ENCODE measurements at regions not wholly inside any gene's neighbourhood (a gene's known extent, or its start where the extent isn't known, plus 50 kb on each side); places are given as distances from the start of the nearest gene placed in this dataset.

GRCh38 chr21:28193189-28193588 is 799.5 kb downstream of the LTN1 start:
- Mint-ChIP-seq H3K27ac (no peak overlapping the region), H3K27me3 (ENCODE audit: low read depth) (no peaks in the 10 kb centered on the region), H3K4me1 (no peaks in the 10 kb centered on the region), H3K36me3 (peaks cover 26% of the 10 kb centered on the region), H3K9me3 (peaks cover 46% of the 10 kb centered on the region), H3K4me3 (no peak overlapping the region)
- CTCF ChIA-PET, result interaction anchor here (0.7 to 1.4 kb wide), 5 partner anchors 12 to 552 kb away, joined by 3 to 6 read pairs (median 5); no protein-coding TSS in a partner anchor
- ATAC-seq (peak; percentile 81), DNase-seq (ENCODE audit: low spot score) (peak; percentile 14)
- TF ChIP-seq MLX (CRISPR knock-in tag; IDR thresholded peaks at IDR 0.05) (no peak), PRDM15 (CRISPR knock-in tag; IDR thresholded peaks at IDR 0.05) (no peak), ARID4B (CRISPR knock-in tag; IDR thresholded peaks at IDR 0.05; ENCODE audit: borderline replicate concordance) (no peak), TP53 (CRISPR knock-in tag; IDR thresholded peaks at IDR 0.05) (no peak), ZBTB43 (CRISPR knock-in tag; IDR thresholded peaks at IDR 0.05) (no peak), HMGXB4 (CRISPR knock-in tag; IDR thresholded peaks at IDR 0.05) (no peak), NFE2L1 (CRISPR knock-in tag; IDR thresholded peaks at IDR 0.05) (no peak), ZBTB21 (CRISPR knock-in tag; IDR thresholded peaks at IDR 0.05; ENCODE audit: borderline replicate concordance) (no peak)
- POLR2A ChIA-PET, result interaction anchor here (0.8 kb wide), 1 partner anchor 51 kb away, joined by 3 read pairs; no protein-coding TSS in a partner anchor

GRCh38 chr21:28186604-28187003 is 806.1 kb downstream of the LTN1 start:
- no peaks in the 10 kb centered on the region for H3K4me1 Mint-ChIP-seq
- DNase-seq (ENCODE audit: low spot score) (no peak), ATAC-seq (no peak)
- H3K36me3 Mint-ChIP-seq, result peaks cover 17% of the 10 kb centered on the region
- H3K9me3 Mint-ChIP-seq, result peaks cover 18% of the 10 kb centered on the region
- TF ChIP-seq ESRRA (CRISPR knock-in tag; IDR thresholded peaks at IDR 0.05; ENCODE audit: borderline replicate concordance), result no peak
- ChIA-PET CTCF (no interaction called here), POLR2A (no interaction called here)
- H3K4me3 Mint-ChIP-seq, result no peak overlapping the region
- no peak overlapping the region for H3K27ac Mint-ChIP-seq
- H3K27me3 Mint-ChIP-seq (ENCODE audit: low read depth), result no peaks in the 10 kb centered on the region

- CTCF ChIA-PET, result no interaction called here
- no peak for DNase-seq (ENCODE audit: low spot score)
- POLR2A ChIA-PET, result no interaction called here
- Mint-ChIP-seq H3K27ac (no peak overlapping the region), H3K4me3 (no peak overlapping the region), H3K36me3 (peaks cover 23% of the 10 kb centered on the region), H3K27me3 (ENCODE audit: low read depth) (no peaks in the 10 kb centered on the region), H3K9me3 (peaks cover 32% of the 10 kb centered on the region), H3K4me1 (no peaks in the 10 kb centered on the region)
- ATAC-seq, result no peak
- TF ChIP-seq SMAD3 (CRISPR knock-in tag; IDR thresholded peaks at IDR 0.05; ENCODE audit: borderline replicate concordance) (no peak), NR1H2 (CRISPR knock-in tag; IDR thresholded peaks at IDR 0.05) (no peak), PREB (CRISPR knock-in tag; IDR thresholded peaks at IDR 0.05; ENCODE audit: borderline replicate concordance) (no peak), USF1 (CRISPR knock-in tag; IDR thresholded peaks at IDR 0.05) (no peak), ZNF512 (CRISPR knock-in tag; IDR thresholded peaks at IDR 0.05; ENCODE audit: borderline replicate concordance) (no peak), ETV6 (CRISPR knock-in tag; IDR thresholded peaks at IDR 0.05) (no peak), GABPB1 (CRISPR knock-in tag; IDR thresholded peaks at IDR 0.05) (no peak)
These were observed 810.9 kb downstream of the LTN1 start for GRCh38 chr21:28181730-28182129.
